Fibroblast of the aortic adventitia (primary cell): ENCODE measurements at regions not wholly inside any gene's neighbourhood (a gene's known extent, or its start where the extent isn't known, plus 50 kb on each side); places are given as distances from the start of the nearest gene placed in this dataset.
"Not testable (repeated sequence)": the region's sequence is repeated elsewhere in the genome, so short reads cannot be mapped to it uniquely, and the experiment has no call there.

Source experiments
- DNase-seq: peaks from one replicate; pipeline ENCODE4 v3.0.0-alpha.2; 2010; ENCODE audit warnings: low read depth
- H3K4me3 ChIP-seq: 2 replicates; pipeline ENCODE4 v1.5.1; 2011; ENCODE audit warnings: low read depth, mild to moderate bottlenecking, control low read depth, low read length, moderate library complexity
- TF ChIP-seq, protein P1 (sequence below): IDR thresholded peaks from 2 replicates; pipeline ENCODE4 v1.5.1; 2011; ENCODE audit warnings: mild to moderate bottlenecking, low read length, control low read depth, inconsistent platforms; ENCODE audit not compliant: insufficient read depth

DNA sequence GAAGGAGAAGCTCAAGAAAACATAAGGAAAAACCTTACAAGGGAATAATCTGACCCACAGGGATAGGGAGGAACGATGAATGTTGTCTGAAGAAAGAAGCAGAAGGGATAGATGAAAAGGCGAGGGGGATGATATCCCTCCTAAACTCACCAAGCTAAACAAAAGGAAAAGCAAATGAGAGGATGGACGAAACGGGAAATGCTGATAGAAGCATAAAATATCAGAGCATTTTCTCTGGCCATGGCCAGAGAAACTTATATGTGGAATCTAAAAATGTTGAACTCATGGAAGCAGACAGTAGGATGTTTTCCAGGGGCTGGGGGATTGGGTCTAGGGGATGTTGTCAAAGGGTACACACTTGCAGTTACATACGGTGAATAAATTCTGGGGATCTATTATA is 148.4 kb upstream of the FOXQ1 start:
- H3K4me3 ChIP-seq: no peak overlapping the region
- DNase-seq: no peak
- TF ChIP-seq, protein P1, sequence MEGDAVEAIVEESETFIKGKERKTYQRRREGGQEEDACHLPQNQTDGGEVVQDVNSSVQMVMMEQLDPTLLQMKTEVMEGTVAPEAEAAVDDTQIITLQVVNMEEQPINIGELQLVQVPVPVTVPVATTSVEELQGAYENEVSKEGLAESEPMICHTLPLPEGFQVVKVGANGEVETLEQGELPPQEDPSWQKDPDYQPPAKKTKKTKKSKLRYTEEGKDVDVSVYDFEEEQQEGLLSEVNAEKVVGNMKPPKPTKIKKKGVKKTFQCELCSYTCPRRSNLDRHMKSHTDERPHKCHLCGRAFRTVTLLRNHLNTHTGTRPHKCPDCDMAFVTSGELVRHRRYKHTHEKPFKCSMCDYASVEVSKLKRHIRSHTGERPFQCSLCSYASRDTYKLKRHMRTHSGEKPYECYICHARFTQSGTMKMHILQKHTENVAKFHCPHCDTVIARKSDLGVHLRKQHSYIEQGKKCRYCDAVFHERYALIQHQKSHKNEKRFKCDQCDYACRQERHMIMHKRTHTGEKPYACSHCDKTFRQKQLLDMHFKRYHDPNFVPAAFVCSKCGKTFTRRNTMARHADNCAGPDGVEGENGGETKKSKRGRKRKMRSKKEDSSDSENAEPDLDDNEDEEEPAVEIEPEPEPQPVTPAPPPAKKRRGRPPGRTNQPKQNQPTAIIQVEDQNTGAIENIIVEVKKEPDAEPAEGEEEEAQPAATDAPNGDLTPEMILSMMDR: no peak

DNA sequence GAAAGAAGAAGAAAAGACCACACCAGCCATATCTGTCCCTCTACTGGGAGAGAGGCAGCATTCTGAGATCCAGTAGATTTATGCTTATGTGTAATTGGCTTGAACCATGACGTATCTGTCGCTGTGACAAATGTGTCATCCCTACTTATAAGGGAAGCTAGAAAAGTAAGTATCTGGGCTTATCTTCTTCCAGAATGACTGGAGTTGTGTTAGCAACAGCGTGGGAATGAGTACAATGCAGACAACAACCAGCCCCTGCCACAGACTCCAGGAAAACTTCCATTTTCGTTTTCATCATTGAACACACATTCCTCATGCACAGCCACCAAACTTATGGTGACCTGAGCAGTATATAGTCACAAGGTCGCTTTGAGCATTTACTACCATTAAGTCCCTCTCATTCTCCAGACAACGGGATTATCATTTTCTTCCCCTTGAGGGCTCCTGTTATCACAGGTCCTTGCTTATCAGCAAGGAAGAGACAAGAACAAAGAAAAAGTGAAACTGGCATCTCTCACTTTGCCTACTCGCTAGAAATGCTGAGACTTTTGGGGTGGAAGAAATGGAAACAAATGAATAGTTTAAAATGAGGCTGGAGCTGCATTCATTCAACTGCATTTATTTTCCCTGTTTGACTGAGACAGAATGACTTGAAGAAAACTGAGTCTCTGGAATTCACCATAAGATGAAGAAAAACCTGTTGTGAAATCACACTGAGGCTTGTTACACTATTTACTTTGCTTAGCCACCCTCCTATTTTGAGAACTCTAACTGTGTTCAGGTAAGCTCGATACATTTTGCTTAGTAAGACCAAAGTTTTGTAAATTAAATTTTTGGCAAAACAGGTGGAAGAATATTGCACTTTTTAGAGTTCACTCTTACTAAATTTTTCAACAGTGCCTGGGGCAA is 149.3 kb upstream of the FOXQ1 start:
- DNase-seq: peak; percentile 38
- TF ChIP-seq, protein P1: no peak
- H3K4me3 ChIP-seq: peak overlapping the region; percentile 48

DNA sequence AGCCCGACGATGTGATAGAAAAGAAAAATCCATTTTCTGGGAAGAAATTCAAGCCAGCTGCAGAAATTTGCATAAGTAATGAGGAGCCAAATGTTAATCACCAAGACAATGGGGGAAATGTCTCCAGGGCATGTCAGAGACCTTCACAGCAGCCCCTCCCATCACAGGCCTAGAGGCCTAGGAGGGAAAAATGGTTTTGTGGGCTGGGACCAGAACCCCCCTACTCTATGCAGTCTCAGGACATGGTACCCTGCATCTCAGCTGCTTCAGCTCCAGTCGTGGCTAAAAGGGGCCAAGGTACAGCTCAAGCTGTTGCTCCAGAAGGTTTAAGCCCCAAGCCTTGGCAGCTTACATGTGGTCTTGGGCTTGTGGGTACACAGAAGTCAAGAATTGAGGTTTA is 155.5 kb upstream of the FOXQ1 start:
- H3K4me3 ChIP-seq, DNase-seq: not testable (repeated sequence)

DNA sequence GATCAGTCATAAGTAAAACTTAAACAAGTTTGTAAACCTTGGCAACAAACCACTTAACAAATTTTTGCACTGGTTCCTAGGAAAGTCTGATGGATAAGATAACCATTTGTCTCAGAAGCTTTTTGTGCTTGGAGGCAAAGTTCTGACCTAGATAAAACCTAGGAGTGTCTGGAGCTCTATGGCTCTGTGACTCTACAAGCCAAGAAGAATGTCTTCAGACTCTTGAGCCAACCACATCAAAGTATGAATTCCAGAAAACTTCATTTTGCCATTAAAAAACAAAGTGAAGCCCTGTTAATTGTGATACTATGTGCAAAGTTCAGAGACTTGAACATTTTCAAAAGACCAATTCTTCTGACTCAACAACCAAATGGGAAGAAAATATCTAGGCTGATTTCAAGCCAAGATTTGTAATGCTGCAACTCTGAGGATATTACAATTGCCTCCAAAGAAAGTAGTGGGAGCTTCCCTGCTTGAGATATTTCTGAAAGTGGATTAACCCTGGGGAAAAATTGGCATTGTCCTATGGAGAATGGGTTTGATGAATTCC is 158.1 kb upstream of the FOXQ1 start:
- TF ChIP-seq, protein P1: no peak
- H3K4me3 ChIP-seq: no peak overlapping the region
- DNase-seq: peak; percentile 33

DNA sequence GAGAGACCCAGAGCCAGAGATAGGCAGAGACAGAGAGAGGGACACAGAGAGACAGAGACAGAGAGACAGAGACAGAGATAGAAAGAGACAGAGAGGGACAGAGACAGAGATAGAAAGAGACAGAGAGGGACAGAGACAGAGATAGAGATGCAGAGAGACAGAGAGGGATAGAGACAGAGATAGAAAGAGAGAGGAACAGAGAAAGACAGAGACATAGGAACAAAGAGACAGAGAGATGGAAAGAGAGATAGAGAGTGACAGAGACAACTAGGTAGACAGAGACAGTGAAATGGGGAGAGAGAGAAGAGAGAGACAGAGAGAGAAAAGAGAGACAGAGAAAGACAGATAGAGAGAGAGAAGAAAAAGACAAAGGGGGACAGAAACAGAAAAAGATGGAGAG is 165.4 kb upstream of the FOXQ1 start:
- no peak for DNase-seq
- TF ChIP-seq, protein P1: no peak

DNA sequence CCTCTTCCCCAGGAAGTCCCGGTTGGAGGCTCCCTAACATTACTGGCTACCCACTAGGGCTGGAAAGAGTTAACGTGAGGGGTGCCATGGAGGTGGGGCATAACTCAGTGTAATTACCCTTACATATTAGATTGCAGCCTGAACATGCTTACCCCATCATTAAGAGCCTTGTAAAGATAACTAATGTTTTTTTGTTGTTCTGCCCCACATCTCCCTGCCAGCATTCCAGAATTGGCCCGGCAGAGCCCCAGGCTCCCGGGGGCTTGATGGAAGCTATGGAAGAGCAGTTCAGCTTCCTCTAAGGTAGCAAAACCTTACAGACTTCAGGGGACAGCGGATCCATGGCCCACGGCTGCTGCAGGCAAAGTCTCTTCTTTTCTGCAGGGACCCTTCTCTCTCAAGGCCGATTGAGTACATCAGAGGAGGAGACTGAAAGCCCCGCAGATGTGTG is 166.1 kb upstream of the FOXQ1 start:
- DNase-seq: no peak
- H3K4me3 ChIP-seq: no peak overlapping the region
- TF ChIP-seq, protein P1: no peak

More for the DNA sequence above, 165.4 kb upstream of the FOXQ1 start:
- no peak overlapping the region for H3K4me3 ChIP-seq
